IMR-90 (cell line): ENCODE measurements at regions not wholly inside any gene's neighbourhood (a gene's known extent, or its start where the extent isn't known, plus 50 kb on each side); places are given as distances from the start of the nearest gene placed in this dataset.

Source experiments
- ATAC-seq: fragments of 200-7000 bp; cut with Tn5 transposase; 2 replicates; pipeline ENCODE4 v1.9.1; 2020; ENCODE audit warnings: low read depth, mild to moderate bottlenecking, moderate library complexity
- BruUV-seq: library from RNA; stranded (reverse); fragments of 400-500 nt; replicated peaks from 2 replicates; lab custom pipeline; 2021; lab: Mats Ljungman, UMichigan
- CTCF ChIA-PET: fragments of 300-600 bp; formaldehyde crosslinking; extraction: SDS; loops from one replicate; lab custom pipeline; 2021; ENCODE audit warnings: antibody characterized with exemption; lab: Yijun Ruan, JAX
- POLR2A ChIA-PET: fragments of 300-600 bp; sonication (Branson Sonifier 250); formaldehyde crosslinking; loops from one replicate; lab custom pipeline; 2022; ENCODE audit warnings: antibody characterized with exemption; ENCODE audit not compliant: unreplicated experiment; lab: Charles Lee
- DNase-seq: peaks from one replicate; pipeline ENCODE4 v3.0.0; 2013
- H2AFZ ChIP-seq: replicated peaks from 2 replicates; pipeline ENCODE3; 2013; ENCODE audit warnings: low read length, mild to moderate bottlenecking; ENCODE audit not compliant: poor library complexity
- H2AK5ac ChIP-seq: 2 replicates; pipeline ENCODE4 v1.6.1; 2013; ENCODE audit warnings: low read depth, low read length, inconsistent platforms
- H2AK9ac ChIP-seq: replicated peaks from 2 replicates; pipeline ENCODE3; 2013; ENCODE audit warnings: mild to moderate bottlenecking, low read depth, low read length, moderate library complexity; ENCODE audit not compliant: poor library complexity
- H2BK120ac ChIP-seq: 2 replicates; pipeline ENCODE4 v1.6.1; 2013; ENCODE audit warnings: low read depth, low read length, inconsistent platforms
- H2BK15ac ChIP-seq: 3 replicates; pipeline ENCODE4 v1.6.1; 2013; ENCODE audit warnings: low read depth, low read length, inconsistent platforms
- H2BK20ac ChIP-seq: 2 replicates; pipeline ENCODE4 v1.6.1; 2013; ENCODE audit warnings: low read depth, mild to moderate bottlenecking, inconsistent platforms, low read length, moderate library complexity
- H2BK5ac ChIP-seq: 2 replicates; pipeline ENCODE4 v1.6.1; 2013; ENCODE audit warnings: mild to moderate bottlenecking, low read depth, low read length, inconsistent platforms; ENCODE audit not compliant: poor library complexity, severe bottlenecking
- H3K14ac ChIP-seq: replicated peaks from 2 replicates; pipeline ENCODE4 v1.6.1; 2013; ENCODE audit warnings: low read depth, low read length, inconsistent platforms
- H3K18ac ChIP-seq: 2 replicates; pipeline ENCODE4 v1.6.1; 2013; ENCODE audit warnings: low read depth, low read length, control low read depth
- H3K23ac ChIP-seq: 2 replicates; pipeline ENCODE4 v1.6.1; 2013; ENCODE audit warnings: low read depth, low read length, inconsistent platforms
- H3K27ac ChIP-seq: 2 replicates; pipeline ENCODE4 v1.5.1; 2013; ENCODE audit warnings: mild to moderate bottlenecking, control low read depth, low read length; ENCODE audit not compliant: insufficient read depth
- H3K27me3 ChIP-seq: 2 replicates; pipeline ENCODE4 v1.6.1; 2013; ENCODE audit warnings: low read length; ENCODE audit not compliant: control insufficient read depth, insufficient read depth
- H3K36me3 ChIP-seq: 2 replicates; pipeline ENCODE4 v1.6.1; 2013; ENCODE audit warnings: low read length, mixed read lengths; ENCODE audit not compliant: control insufficient read depth, insufficient read depth
- H3K4ac ChIP-seq: 2 replicates; pipeline ENCODE4 v1.6.1; 2013; ENCODE audit warnings: low read depth, low read length, inconsistent platforms
- H3K4me1 ChIP-seq: 2 replicates; pipeline ENCODE4 v1.6.1; 2013; ENCODE audit warnings: low read length, mixed read lengths; ENCODE audit not compliant: control insufficient read depth, insufficient read depth
- H3K4me2 ChIP-seq: 2 replicates; pipeline ENCODE4 v1.6.1; 2013; ENCODE audit warnings: low read depth, mild to moderate bottlenecking, control low read depth, low read length, moderate library complexity
- H3K4me3 ChIP-seq: 2 replicates; pipeline ENCODE4 v1.5.1; 2013; ENCODE audit warnings: low read depth, mild to moderate bottlenecking, control low read depth, low read length, moderate library complexity; ENCODE audit not compliant: insufficient read depth
- H3K56ac ChIP-seq: 2 replicates; pipeline ENCODE4 v1.6.1; 2013; ENCODE audit warnings: low read length, inconsistent platforms; ENCODE audit not compliant: insufficient read depth; ENCODE audit errors: extremely low read depth
- H3K79me1 ChIP-seq, 2 experiments: 2 replicates each; pipeline ENCODE4 v1.6.1; 2013; ENCODE audit warnings: low read length in 2 of 2, inconsistent platforms in 1 of 2, low read depth in 1 of 2
- H3K9ac ChIP-seq: 2 replicates; pipeline ENCODE4 v1.6.1; 2013; ENCODE audit warnings: low read depth, low read length, control low read depth
- H3K9me1 ChIP-seq: 2 replicates; pipeline ENCODE4 v1.6.1; 2013; ENCODE audit warnings: low read length, inconsistent platforms; ENCODE audit not compliant: insufficient read depth
- H3K9me3 ChIP-seq: 2 replicates; pipeline ENCODE4 v1.6.1; 2013; ENCODE audit warnings: low read length; ENCODE audit not compliant: control insufficient read depth, insufficient read depth
- H4K20me1 ChIP-seq: 2 replicates; pipeline ENCODE4 v1.6.1; 2013; ENCODE audit warnings: low read length, inconsistent platforms; ENCODE audit not compliant: insufficient read depth
- H4K5ac ChIP-seq: 2 replicates; pipeline ENCODE4 v1.6.1; 2013; ENCODE audit warnings: mild to moderate bottlenecking, low read depth, low read length, control low read depth
- H4K8ac ChIP-seq, 2 experiments: 2 replicates each; pipeline ENCODE4 v1.6.1; 2013; ENCODE audit warnings: low read depth in 2 of 2, low read length in 2 of 2, control low read depth in 1 of 2, inconsistent platforms in 1 of 2
- H4K91ac ChIP-seq: 2 replicates; pipeline ENCODE4 v1.6.1; 2013; ENCODE audit warnings: low read depth, low read length, inconsistent platforms; ENCODE audit not compliant: insufficient read depth
- ELK1 ChIP-seq: fragments of 150-350 bp; IDR thresholded peaks from 2 replicates; pipeline ENCODE4 v1.6.1; 2016; ENCODE audit warnings: low read depth, mild to moderate bottlenecking, low read length, moderate library complexity, borderline replicate concordance
- POLR2A ChIP-seq: IDR thresholded peaks from 2 replicates; pipeline ENCODE4 v1.6.1; 2012; ENCODE audit warnings: mild to moderate bottlenecking, low read depth, low read length
- SMC3 ChIP-seq: fragments of 150-350 bp; IDR thresholded peaks from 2 replicates; pipeline ENCODE4 v1.6.1; 2016; ENCODE audit warnings: low read depth, mild to moderate bottlenecking, antibody characterized with exemption, low read length, moderate library complexity
- WGBS, 2 experiments: methylation state at CpG; one replicate each; pipeline versions ENCODE4 v1.1.5 to v1.1.7; 2013; ENCODE audit warnings: missing lambda C conversion rate in 2 of 2; ENCODE audit not compliant: insufficient read length in 1 of 2; ENCODE audit errors: extremely low coverage in 2 of 2; 5-methylcytosine and 5-hydroxymethylcytosine counted together
- dilution Hi-C: fragments of 300-500 bp; cut with HindIII; formaldehyde crosslinking; loops from one replicate; pipeline ENCODE4 v1.14.3; 2018; ENCODE audit warnings: low sequenced_read_pairs; ENCODE audit not compliant: unreplicated experiment
- in situ Hi-C: fragments of 300-500 bp; cut with MboI; formaldehyde crosslinking; loops from 3 replicates; pipeline ENCODE4 v1.14.3; 2019; ENCODE audit warnings: low sequenced_read_pairs, inconsistent platforms, mixed read lengths
- intact Hi-C: fragments of 100-400 bp; cut with micrococcal nuclease; formaldehyde crosslinking; loops from 2 replicates; pipeline ENCODE4 v1.10.0; 2022

DNA sequence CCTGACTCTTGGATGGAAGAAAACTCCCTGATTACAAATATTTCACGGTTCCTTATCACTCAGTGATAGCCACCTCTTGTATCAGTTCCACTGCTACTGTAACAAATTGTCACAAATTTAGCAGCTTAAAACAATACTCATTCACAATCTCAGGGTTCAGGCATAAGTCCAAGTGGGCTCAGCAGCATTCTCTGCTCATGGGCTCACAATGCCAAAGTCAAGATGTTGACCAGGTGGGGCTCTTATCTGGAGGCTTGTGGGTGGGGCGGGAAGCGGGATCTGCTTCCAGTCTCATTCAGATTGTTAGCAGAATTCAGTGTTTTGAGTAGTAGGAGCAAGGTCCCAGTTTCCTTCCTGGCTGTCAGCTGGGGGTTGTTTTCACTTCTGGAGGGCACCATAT is 137.3 kb upstream of the FAM78B start:
- Histone ChIP-seq H3K27me3 (no peaks in the 10 kb centered on the region), H2BK20ac (no peak overlapping the region), H2AK9ac (no peak overlapping the region), H3K14ac (no peak overlapping the region), H3K9ac (no peak overlapping the region), H3K56ac (no peak overlapping the region), H3K4me1 (no peaks in the 10 kb centered on the region), H2AFZ (no peak overlapping the region), H3K4me2 (no peak overlapping the region), H3K36me3 (no peaks in the 10 kb centered on the region), H4K8ac (no peak overlapping the region), H3K4me3 (no peak overlapping the region), H2BK15ac (no peak overlapping the region), H4K91ac (no peak overlapping the region), H3K23ac (no peak overlapping the region), H3K79me1 (no peaks in the 10 kb centered on the region), H3K27ac (no peak overlapping the region), H3K4ac (no peak overlapping the region), H4K5ac (no peak overlapping the region), H4K20me1 (no peaks in the 10 kb centered on the region), H3K9me3 (peaks cover 23% of the 10 kb centered on the region), H2BK5ac (no peak overlapping the region), H2AK5ac (no peak overlapping the region), H3K18ac (no peak overlapping the region), H3K9me1 (no peaks in the 10 kb centered on the region), H2BK120ac (no peak overlapping the region)
- no peak for ATAC-seq
- BruUV-seq, result no TSS peak
- intact Hi-C loops (no loop called here), in situ Hi-C loops (no loop called here), dilution Hi-C loops (no loop called here)
- DNase-seq, result no peak
- CTCF ChIA-PET, result no interaction called here
- TF ChIP-seq SMC3 (no peak), POLR2A (no peak), ELK1 (no peak)
- POLR2A ChIA-PET, result no interaction called here
- no CpG with 5 or more reads among the region's 3 CpGs for whole genome bisulfite sequencing, 2 experiments
